ENCODE measurements at regions not wholly inside any gene's neighbourhood (a gene's known extent, or its start where the extent isn't known, plus 50 kb on each side); places are given as distances from the start of the nearest gene placed in this dataset.

GRCh38 chr9:87020169-87020950 lies 73.1 kb upstream of the GAS1 start:
- intact Hi-C loops (cut with micrococcal nuclease): no loop called here
- CTCF ChIA-PET: no interaction called here
- no peak for FAIRE-seq

More at GRCh38 chr9:87020169-87020950, 73.1 kb upstream of the GAS1 start:
- TF ChIP-seq FOS (IDR thresholded peaks at IDR 0.05; ENCODE audit: borderline replicate concordance, insufficient read depth, low read length): no peak
- no peak for TF ChIP-seq JUN (IDR thresholded peaks at IDR 0.05; ENCODE audit: borderline replicate concordance, insufficient read depth, insufficient read length, low read depth)
- no peak for TF ChIP-seq EZH2 (IDR thresholded peaks at IDR 0.05; ENCODE audit: borderline replicate concordance, low read depth, low read length, severe bottlenecking)
- no peak for TF ChIP-seq POLR2A (IDR thresholded peaks at IDR 0.05; ENCODE audit: low read depth, low read length)
- no peak for TF ChIP-seq GATA2 (IDR thresholded peaks at IDR 0.05; ENCODE audit: insufficient read depth, insufficient read length, low read depth, low read length)
- TF ChIP-seq MAX (IDR thresholded peaks at IDR 0.05; ENCODE audit: insufficient read depth, insufficient read length): no peak
- no peak for TF ChIP-seq MYC (IDR thresholded peaks at IDR 0.05; ENCODE audit: low read depth, low read length)
- no peak for TF ChIP-seq CTCF (IDR thresholded peaks at IDR 0.05; ENCODE audit: extremely low read depth in 1 of 2, insufficient read depth in 1 of 2, low read depth in 1 of 2, low read length in 2 of 2)
- TF ChIP-seq POLR2AphosphoS5 (IDR thresholded peaks at IDR 0.05; ENCODE audit: insufficient read depth, low read depth, low read length): no peak
- Histone ChIP-seq H3K9me1 (replicated peaks; ENCODE audit: control insufficient read depth, extremely low read depth, insufficient read depth, low read length) (no peaks in the 10 kb centered on the region), H3K79me2 (ENCODE audit: control insufficient read depth, insufficient read depth, low read length) (no peaks in the 10 kb centered on the region), H3K27me3 (ENCODE audit: control insufficient read depth in 2 of 2, insufficient read depth in 2 of 2, low read length in 2 of 2) (no peaks in the 10 kb centered on the region), H3K9me3 (replicated peaks; ENCODE audit: control insufficient read depth, insufficient read depth, low read length) (no peaks in the 10 kb centered on the region), H4K20me1 (replicated peaks; ENCODE audit: control insufficient read depth, extremely low read depth, insufficient read depth, low read length) (no peaks in the 10 kb centered on the region), H2AFZ (ENCODE audit: low read depth, low read length) (no peak overlapping the region), H3K4me1 (ENCODE audit: control insufficient read depth, extremely low read depth, insufficient read depth, low read length) (no peaks in the 10 kb centered on the region), H3K27ac (ENCODE audit: insufficient read depth, low read depth, low read length) (no peak overlapping the region), H3K4me3 (replicated peaks in 1 of 3; ENCODE audit: insufficient read depth in 1 of 3, low read depth in 1 of 3, low read length in 3 of 3) (no peak overlapping the region), H3K4me2 (ENCODE audit: insufficient read depth, low read length) (no peak overlapping the region), H3K36me3 (ENCODE audit: control insufficient read depth in 2 of 2, extremely low read depth in 1 of 2, insufficient read depth in 2 of 2, low read length in 2 of 2) (no peaks in the 10 kb centered on the region), H3K9ac (replicated peaks; ENCODE audit: extremely low read depth, insufficient read depth, low read length) (no peak overlapping the region)
- no peak for DNase-seq (ENCODE audit: low read depth, low spot score)
- no TSS peak for BruUV-seq (replicated peaks)
- dilution Hi-C loops (cut with MboI; ENCODE audit: extremely low pct_ligation_motif_present, low sequenced_read_pairs): no loop called here
- POLR2A ChIA-PET: no interaction called here

All from endothelial cell of umbilical vein (primary cell).